ENCODE measurements at regions not wholly inside any gene's neighbourhood (a gene's known extent, or its start where the extent isn't known, plus 50 kb on each side); places are given as distances from the start of the nearest gene placed in this dataset.

DNA sequence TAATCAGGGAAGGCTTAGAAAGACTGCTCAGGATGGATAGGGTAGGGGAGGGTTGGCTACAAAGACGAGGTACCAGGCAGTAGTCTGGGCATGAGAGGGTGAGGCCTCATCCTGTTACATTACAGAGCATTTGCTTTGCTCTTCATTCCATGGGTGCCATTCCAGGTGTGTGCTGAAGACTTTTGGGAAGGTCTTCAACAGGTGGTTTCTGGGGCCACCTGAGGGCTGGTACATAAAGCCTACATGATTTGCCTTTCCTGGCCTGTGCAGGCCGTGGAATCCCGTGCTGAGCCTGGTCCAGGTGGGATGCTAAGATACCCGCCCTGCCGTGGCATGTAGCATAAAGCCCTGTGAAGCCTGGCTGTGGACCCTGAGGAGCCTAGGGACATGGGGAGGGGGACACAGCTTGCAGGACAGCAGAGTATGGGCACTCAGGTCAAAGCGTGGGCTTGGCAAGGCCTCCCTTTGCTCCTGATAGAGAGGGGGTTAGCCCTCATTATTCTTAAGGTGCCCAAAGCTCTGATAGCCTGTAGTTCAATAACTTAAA is 55.6 kb upstream of the ZNF536 start:
- no peaks in the 10 kb centered on the region for H3K4me1 ChIP-seq
- no peaks in the 10 kb centered on the region for H3K36me3 ChIP-seq (replicated peaks in 1 of 2; ENCODE audit: insufficient read depth in 1 of 2, low read depth in 2 of 2)
- no peaks in the 10 kb centered on the region for H3K9me3 ChIP-seq
- no peaks in the 10 kb centered on the region for H3K27me3 ChIP-seq
- TF ChIP-seq, protein P1, sequence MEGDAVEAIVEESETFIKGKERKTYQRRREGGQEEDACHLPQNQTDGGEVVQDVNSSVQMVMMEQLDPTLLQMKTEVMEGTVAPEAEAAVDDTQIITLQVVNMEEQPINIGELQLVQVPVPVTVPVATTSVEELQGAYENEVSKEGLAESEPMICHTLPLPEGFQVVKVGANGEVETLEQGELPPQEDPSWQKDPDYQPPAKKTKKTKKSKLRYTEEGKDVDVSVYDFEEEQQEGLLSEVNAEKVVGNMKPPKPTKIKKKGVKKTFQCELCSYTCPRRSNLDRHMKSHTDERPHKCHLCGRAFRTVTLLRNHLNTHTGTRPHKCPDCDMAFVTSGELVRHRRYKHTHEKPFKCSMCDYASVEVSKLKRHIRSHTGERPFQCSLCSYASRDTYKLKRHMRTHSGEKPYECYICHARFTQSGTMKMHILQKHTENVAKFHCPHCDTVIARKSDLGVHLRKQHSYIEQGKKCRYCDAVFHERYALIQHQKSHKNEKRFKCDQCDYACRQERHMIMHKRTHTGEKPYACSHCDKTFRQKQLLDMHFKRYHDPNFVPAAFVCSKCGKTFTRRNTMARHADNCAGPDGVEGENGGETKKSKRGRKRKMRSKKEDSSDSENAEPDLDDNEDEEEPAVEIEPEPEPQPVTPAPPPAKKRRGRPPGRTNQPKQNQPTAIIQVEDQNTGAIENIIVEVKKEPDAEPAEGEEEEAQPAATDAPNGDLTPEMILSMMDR (IDR thresholded peaks at IDR 0.05) = no peak
- TF ChIP-seq POLR2A (IDR thresholded peaks at IDR 0.05) = no peak
- intact Hi-C loops (cut with DNase I) = no loop called here
- WGBS, 2 donors = 80 to 88% methylated on average over 4 to 6 of the region's 6 CpGs
- DNase-seq (no peak), ATAC-seq (no peak)
- no peak overlapping the region for H3K4me3 ChIP-seq
- H3K27ac ChIP-seq = no peak overlapping the region

- intact Hi-C loops (cut with DNase I) = no loop called here
- no peaks in the 10 kb centered on the region for H3K27me3 ChIP-seq
- H3K4me1 ChIP-seq = no peaks in the 10 kb centered on the region
- no peak for ATAC-seq
- TF ChIP-seq POLR2A (IDR thresholded peaks at IDR 0.05) = no peak
- TF ChIP-seq, protein P1 (IDR thresholded peaks at IDR 0.05) = no peak
- no peaks in the 10 kb centered on the region for H3K36me3 ChIP-seq (replicated peaks in 1 of 2; ENCODE audit: insufficient read depth in 1 of 2, low read depth in 2 of 2)
- DNase-seq = no peak
- H3K9me3 ChIP-seq = no peaks in the 10 kb centered on the region
- H3K4me3 ChIP-seq = no peak overlapping the region
- WGBS, 2 donors = 69 to 76% methylated on average over 5 to 7 of the region's 7 CpGs
- no peak overlapping the region for H3K27ac ChIP-seq
Measured at GRCh38 chr19:30317403-30317802, 54.8 kb upstream of the ZNF536 start.

DNA sequence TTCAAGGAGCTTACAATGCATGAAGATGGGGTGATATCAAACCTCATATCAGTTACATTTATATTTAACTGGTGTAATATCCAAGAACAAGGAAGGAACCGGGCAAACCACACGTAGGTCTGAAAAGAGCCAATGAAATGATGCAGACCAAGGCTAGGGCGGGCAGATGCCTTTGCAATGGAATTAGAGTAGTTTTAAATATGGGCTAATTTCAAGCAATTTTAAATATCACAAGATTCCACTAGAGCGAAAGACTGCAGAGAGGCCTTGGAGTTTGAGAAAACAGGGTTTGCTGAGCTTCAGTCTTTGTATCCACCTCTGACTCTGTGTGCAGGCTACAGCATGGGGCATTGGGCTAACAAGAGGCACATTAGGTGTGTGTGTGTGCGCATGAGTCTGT is 53.9 kb upstream of the ZNF536 start:
- TF ChIP-seq POLR2A (IDR thresholded peaks at IDR 0.05) = no peak
- TF ChIP-seq, protein P1 (IDR thresholded peaks at IDR 0.05) = no peak
- ATAC-seq = no peak
- Histone ChIP-seq H3K27ac (no peak overlapping the region), H3K4me3 (no peak overlapping the region), H3K27me3 (no peaks in the 10 kb centered on the region), H3K36me3 (replicated peaks in 1 of 2; ENCODE audit: insufficient read depth in 1 of 2, low read depth in 2 of 2) (no peaks in the 10 kb centered on the region), H3K9me3 (no peaks in the 10 kb centered on the region), H3K4me1 (no peaks in the 10 kb centered on the region)
- no peak for DNase-seq
- 72 to 79% methylated on average over 5 of the region's 5 CpGs for WGBS, 2 donors
- intact Hi-C loops (cut with DNase I) = no loop called here

DNA sequence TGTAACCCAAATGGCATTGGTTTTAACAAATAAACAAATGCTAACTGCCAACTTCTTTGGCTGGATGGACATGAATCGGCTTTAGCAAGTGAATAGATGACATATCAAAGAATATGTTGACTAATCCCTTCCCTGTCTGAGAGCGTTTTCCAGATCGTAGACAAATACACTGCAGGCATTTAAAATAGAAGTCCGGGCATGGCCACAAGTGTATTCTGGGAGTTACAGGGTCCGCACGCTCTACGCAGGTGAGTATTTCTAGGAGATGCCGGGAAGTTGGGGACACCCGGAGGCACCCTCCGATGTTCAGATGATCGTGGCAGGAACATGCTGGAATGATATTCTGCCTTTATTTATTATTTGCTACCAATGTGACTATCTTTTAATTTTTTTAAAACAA is 53.2 kb upstream of the ZNF536 start:
- no peak for ATAC-seq
- 76 to 79% methylated on average over 11 of the region's 11 CpGs for WGBS, 2 donors
- TF ChIP-seq, protein P1 (IDR thresholded peaks at IDR 0.05) = no peak
- TF ChIP-seq POLR2A (IDR thresholded peaks at IDR 0.05) = no peak

GRCh38 chr19:30319411-30319810 is 52.8 kb upstream of the ZNF536 start:
- Histone ChIP-seq H3K27ac (no peak overlapping the region), H3K4me3 (no peak overlapping the region), H3K27me3 (no peaks in the 10 kb centered on the region), H3K4me1 (no peaks in the 10 kb centered on the region), H3K9me3 (no peaks in the 10 kb centered on the region), H3K36me3 (replicated peaks in 1 of 2; ENCODE audit: insufficient read depth in 1 of 2, low read depth in 2 of 2) (no peaks in the 10 kb centered on the region)
- WGBS, 2 donors = 30 to 51% methylated on average over 2 of the region's 2 CpGs
- TF ChIP-seq, protein P1 (IDR thresholded peaks at IDR 0.05) = no peak
- TF ChIP-seq POLR2A (IDR thresholded peaks at IDR 0.05) = no peak
- intact Hi-C loops (cut with DNase I) = no loop called here
- ATAC-seq (no peak), DNase-seq (no peak)

More for the DNA sequence above, 53.2 kb upstream of the ZNF536 start:
- no peak for DNase-seq
- Histone ChIP-seq H3K4me3 (no peak overlapping the region), H3K27ac (no peak overlapping the region), H3K4me1 (no peaks in the 10 kb centered on the region), H3K9me3 (no peaks in the 10 kb centered on the region), H3K36me3 (replicated peaks in 1 of 2; ENCODE audit: insufficient read depth in 1 of 2, low read depth in 2 of 2) (no peaks in the 10 kb centered on the region), H3K27me3 (no peaks in the 10 kb centered on the region)
- intact Hi-C loops (cut with DNase I) = no loop called here

Data from body of pancreas (tissue), 4 donors.